HG02943 (cell line): ENCODE measurements at regions not wholly inside any gene's neighbourhood (a gene's known extent, or its start where the extent isn't known, plus 50 kb on each side); places are given as distances from the start of the nearest gene placed in this dataset.

Source experiments
- ATAC-seq: cut with Tn5 transposase; IDR thresholded peaks from one replicate; pipeline ENCODE4 v1.9.1; 2021; ENCODE audit warnings: mild to moderate bottlenecking, low read depth, moderate library complexity; ENCODE audit not compliant: unreplicated experiment

- no peak for ATAC-seq
Measured at GRCh38 chr21:35770101-35770945, 290.0 kb downstream of the SETD4 start.

GRCh38 chr21:35768187-35768586, 292.1 kb downstream of the SETD4 start:
- ATAC-seq, result no peak

GRCh38 chr21:35764586-35764985, 295.7 kb downstream of the SETD4 start:
- ATAC-seq, result no peak

- no peak for ATAC-seq
Measured at GRCh38 chr21:35764077-35764476, 296.2 kb downstream of the SETD4 start.

DNA sequence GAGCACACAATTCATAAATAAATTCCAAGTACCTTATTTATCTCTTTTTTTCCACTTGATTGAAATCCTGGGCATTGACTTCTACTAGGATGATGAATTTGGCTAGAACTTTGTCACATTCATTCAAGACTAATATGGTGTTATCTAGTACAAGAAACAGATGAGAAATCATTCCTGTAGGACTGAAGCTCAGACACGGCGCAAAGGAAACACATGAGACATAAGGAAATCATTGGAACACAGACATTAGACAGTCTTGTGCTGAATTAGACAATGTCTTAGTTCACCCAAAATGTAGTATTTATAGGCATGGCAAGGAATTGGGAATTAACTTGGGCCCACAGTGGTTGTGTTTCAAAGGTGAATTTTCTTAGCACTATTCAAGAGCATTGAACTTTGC, 305.7 kb downstream of the SETD4 start:
- ATAC-seq, result no peak

DNA sequence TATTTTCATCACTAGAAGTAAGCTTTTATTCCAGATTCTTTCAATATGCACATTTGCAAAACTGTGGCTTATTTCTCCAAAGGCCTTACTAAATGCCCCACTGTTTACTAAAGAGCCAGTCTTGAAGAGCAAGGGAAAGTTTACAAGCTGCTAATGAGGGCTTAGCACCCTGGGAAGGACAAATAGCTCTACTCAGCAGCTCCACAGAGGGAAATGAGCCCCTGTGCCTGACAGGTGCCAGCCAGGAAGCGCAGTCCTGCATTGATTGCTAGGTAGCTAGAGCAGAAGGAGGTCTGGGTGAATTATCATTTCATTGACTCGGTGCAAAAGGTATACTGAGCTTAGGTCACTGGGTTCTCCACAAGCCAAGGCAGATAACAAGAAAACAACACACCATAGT, 307.0 kb downstream of the SETD4 start:
- no peak for ATAC-seq

GRCh38 chr21:35751171-35751570, 309.2 kb downstream of the SETD4 start:
- no peak for ATAC-seq

DNA sequence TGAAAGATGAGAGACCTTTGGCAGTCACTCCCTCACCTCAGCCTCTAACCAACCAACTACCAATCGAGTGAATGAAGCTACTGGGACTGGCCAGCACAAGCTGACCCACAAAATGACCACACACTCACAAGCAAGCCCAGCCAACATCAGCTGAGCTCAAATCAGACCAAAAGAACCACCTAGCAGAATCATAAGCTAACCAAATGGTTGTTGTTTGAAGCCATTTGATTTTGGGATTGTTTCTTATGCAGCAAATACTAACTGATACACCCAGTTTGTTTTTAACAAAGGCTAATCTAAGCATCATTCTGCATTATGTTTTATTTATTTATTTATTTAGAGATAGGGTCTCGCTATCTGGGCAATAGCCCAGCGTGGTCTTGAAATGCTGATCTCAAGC, 310.4 kb downstream of the SETD4 start:
- ATAC-seq, result no peak

GRCh38 chr21:35748678-35749314, 311.5 kb downstream of the SETD4 start:
- ATAC-seq, result no peak

GRCh38 chr21:35743571-35743970, 316.8 kb downstream of the SETD4 start:
- ATAC-seq, result no peak

DNA sequence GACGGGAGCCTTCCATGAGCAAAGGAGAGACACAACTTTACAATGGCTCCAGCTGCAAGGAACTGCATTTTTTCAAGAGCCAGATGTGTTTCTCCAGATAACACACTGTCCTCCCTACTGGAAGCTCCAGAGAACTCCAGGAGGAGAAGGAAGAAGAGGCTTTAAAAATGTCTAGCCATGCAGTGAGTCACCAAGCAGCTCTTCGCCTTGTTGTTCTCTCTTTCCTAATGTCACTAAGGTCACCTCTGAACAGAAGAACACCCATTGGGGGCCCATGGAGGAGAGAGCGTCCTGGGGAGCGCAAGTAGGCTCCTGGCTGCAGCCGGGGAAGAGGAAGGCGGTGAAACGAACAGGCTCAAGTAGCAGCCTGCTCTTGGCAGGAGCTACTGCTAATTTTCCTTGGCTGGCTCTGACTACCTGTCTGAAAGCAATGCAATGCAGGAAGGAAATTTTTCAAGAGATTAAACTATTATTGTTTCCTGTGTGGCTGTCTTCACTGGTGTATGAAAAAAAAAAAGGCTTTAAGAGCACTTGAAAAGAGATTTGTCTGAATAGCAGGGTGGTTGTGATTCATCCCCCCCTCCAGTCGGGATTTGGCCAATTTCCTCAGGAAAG, 321.9 kb downstream of the SETD4 start:
- no peak for ATAC-seq

- no peak for ATAC-seq
Measured at GRCh38 chr21:35737899-35738346, 322.4 kb downstream of the SETD4 start.

GRCh38 chr21:35737449-35737848, 322.9 kb downstream of the SETD4 start:
- ATAC-seq, result no peak

DNA sequence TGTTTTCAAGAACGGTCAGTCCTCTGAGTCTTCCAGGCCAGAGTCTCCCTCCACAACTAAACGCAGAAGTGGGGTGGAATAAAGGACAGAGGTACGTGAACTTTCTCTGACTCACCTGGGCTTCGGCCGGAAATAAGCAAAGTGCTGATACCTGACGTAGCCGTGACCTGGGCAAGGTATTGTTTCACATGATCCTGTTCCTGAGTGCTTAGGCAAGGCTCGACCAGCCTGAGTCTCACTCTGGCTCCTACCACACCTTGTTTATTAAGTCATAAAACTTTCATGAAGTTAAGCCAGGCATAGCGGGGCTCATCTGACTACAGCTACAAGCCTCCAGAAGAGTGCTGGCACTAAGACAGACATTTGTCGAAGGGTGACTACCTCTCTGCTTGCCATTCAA, 327.5 kb downstream of the SETD4 start:
- ATAC-seq, result no peak

GRCh38 chr21:35730325-35730724, 330.0 kb downstream of the SETD4 start:
- no peak for ATAC-seq

GRCh38 chr21:35727830-35728229, 332.5 kb downstream of the SETD4 start:
- ATAC-seq, result no peak

DNA sequence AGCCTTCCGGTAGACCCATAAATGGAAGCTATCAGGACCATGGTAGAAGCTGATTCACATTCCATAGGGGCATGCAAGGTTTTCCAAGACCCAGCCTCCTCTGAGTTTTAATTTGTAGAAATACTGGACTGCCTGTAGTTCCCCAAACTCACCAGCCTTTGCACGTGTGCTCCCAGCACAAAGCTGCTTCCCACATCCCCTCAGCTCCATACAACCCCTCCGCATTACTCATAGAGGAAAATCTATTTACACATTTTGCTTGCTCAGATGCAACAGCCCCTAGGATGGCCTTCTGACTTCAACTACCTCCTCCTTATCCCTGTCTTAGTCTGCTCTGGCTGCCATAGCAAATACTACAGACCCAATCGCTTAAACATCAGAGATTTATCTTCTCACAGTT, 336.2 kb downstream of the SETD4 start:
- ATAC-seq, result no peak

DNA sequence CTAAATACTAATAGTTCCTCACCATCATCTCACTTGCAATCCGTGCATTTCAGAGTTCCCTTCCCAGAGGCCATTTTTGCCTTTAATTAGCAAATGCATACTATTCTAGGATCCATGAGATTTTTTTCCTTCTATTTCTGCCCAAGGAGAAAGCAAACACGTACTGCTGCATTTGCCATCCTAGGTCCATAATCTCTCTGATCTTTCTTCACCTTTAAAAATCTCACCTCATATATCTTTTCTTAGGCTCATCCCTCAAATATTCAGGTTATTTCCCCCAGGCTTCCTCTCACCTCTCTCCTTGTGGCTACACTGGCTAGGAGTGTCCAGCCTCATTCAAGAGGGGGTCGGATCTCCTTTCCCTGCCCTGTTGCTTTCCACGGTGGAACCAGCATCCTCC, 338.6 kb downstream of the SETD4 start:
- no peak for ATAC-seq

DNA sequence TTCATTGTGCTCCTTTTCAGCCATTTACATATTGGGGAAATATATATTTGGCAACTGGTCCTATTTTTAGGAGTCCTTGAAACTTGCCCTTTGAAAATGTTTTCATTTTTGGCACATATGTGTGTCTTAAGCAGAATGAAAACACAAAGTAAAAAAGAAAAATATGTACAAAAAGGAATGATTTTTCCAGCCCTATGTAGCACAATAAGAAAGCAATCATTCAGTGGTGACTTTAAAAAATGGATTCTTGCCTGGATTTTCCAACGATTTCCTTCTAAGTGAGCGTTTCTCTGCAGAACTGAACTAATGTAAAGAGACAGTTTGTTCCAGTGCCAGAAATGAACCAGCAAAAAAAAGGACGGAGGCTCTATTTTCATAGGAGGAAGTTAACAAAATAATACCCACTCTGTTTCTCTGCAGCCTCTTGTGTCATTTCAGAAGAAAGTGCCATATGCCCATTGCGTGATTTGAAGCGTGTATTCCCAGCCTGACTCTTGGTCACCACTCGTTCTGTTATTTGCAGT, 340.1 kb downstream of the SETD4 start:
- no peak for ATAC-seq

GRCh38 chr21:35719080-35719479, 341.2 kb downstream of the SETD4 start:
- no peak for ATAC-seq

- no peak for ATAC-seq
Measured at GRCh38 chr21:35716876-35717565, 343.3 kb downstream of the SETD4 start.
